ENCODE measurements at regions not wholly inside any gene's neighbourhood (a gene's known extent, or its start where the extent isn't known, plus 50 kb on each side); places are given as distances from the start of the nearest gene placed in this dataset.

DNA sequence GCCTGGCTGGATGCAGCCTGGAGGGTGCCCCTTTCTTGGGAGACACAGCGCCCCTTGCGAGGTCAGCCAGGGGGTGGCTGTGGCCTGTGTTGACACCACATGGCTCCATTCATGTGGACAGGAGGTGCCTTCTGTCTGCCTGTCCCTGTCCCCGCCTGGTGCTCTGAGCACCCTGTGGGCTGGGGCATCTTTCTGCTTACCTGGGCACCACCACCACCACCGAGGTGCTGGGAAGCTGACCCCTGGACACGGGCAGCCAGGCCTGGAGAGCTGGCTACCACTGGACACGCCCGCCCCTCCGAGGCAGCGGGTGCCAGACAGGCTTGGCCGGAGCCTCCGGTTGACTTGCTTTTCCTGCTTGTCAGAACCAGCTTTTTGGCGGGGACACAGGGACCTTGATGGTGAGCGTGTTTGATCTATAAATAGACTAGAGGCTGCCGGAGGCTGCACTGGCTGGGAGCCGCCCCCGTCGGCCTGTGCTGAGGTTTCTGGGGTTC lies 121.3 kb upstream of the GSE1 start (continued):
- no peak for TF ChIP-seq ZBTB33 (CRISPR knock-in tag; IDR thresholded peaks at IDR 0.05)
- peak; percentile 77; the same call in 1 of the 2 replicates for TF ChIP-seq ZBTB20 (CRISPR knock-in tag; IDR thresholded peaks at IDR 0.05; ENCODE audit: borderline replicate concordance, low read depth)
- TF ChIP-seq FOXC1 (CRISPR knock-in tag; IDR thresholded peaks at IDR 0.05; ENCODE audit: borderline replicate concordance): 0 out of 2 replicates have a peak, but pooled peaks have one; percentile 7
- TF ChIP-seq, protein P1, sequence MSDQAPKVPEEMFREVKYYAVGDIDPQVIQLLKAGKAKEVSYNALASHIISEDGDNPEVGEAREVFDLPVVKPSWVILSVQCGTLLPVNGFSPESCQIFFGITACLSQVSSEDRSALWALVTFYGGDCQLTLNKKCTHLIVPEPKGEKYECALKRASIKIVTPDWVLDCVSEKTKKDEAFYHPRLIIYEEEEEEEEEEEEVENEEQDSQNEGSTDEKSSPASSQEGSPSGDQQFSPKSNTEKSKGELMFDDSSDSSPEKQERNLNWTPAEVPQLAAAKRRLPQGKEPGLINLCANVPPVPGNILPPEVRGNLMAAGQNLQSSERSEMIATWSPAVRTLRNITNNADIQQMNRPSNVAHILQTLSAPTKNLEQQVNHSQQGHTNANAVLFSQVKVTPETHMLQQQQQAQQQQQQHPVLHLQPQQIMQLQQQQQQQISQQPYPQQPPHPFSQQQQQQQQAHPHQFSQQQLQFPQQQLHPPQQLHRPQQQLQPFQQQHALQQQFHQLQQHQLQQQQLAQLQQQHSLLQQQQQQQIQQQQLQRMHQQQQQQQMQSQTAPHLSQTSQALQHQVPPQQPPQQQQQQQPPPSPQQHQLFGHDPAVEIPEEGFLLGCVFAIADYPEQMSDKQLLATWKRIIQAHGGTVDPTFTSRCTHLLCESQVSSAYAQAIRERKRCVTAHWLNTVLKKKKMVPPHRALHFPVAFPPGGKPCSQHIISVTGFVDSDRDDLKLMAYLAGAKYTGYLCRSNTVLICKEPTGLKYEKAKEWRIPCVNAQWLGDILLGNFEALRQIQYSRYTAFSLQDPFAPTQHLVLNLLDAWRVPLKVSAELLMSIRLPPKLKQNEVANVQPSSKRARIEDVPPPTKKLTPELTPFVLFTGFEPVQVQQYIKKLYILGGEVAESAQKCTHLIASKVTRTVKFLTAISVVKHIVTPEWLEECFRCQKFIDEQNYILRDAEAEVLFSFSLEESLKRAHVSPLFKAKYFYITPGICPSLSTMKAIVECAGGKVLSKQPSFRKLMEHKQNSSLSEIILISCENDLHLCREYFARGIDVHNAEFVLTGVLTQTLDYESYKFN (CRISPR knock-in tag; conservative IDR thresholded peaks at IDR 0.05): no peak; the same call in 1 of the 2 replicates
- TF ChIP-seq PRPF4 (IDR thresholded peaks at IDR 0.05; ENCODE audit: low read depth, low read length, poor library complexity, severe bottlenecking): no peak
- TF ChIP-seq, protein P2, sequence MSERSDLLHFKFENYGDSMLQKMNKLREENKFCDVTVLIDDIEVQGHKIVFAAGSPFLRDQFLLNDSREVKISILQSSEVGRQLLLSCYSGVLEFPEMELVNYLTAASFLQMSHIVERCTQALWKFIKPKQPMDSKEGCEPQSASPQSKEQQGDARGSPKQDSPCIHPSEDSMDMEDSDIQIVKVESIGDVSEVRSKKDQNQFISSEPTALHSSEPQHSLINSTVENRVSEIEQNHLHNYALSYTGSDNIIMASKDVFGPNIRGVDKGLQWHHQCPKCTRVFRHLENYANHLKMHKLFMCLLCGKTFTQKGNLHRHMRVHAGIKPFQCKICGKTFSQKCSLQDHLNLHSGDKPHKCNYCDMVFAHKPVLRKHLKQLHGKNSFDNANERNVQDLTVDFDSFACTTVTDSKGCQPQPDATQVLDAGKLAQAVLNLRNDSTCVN (CRISPR knock-in tag; IDR thresholded peaks at IDR 0.05; ENCODE audit: borderline replicate concordance): no peak
- peak; percentile 22; the same call in 1 of the 2 replicates for TF ChIP-seq KDM2A (CRISPR knock-in tag; IDR thresholded peaks at IDR 0.05; ENCODE audit: borderline replicate concordance, low read depth)
- TF ChIP-seq, protein P3, sequence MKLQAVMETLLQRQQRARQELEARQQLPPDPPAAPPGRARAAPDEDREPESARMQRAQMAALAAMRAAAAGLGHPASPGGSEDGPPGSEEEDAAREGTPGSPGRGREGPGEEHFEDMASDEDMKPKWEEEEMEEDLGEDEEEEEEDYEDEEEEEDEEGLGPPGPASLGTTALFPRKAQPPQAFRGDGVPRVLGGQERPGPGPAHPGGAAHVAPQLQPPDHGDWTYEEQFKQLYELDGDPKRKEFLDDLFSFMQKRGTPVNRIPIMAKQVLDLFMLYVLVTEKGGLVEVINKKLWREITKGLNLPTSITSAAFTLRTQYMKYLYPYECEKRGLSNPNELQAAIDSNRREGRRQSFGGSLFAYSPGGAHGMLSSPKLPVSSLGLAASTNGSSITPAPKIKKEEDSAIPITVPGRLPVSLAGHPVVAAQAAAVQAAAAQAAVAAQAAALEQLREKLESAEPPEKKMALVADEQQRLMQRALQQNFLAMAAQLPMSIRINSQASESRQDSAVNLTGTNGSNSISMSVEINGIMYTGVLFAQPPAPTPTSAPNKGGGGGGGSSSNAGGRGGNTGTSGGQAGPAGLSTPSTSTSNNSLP (IDR thresholded peaks at IDR 0.05; ENCODE audit: low read depth, low read length): no peak
- no peak for TF ChIP-seq REXO4 (CRISPR knock-in tag; IDR thresholded peaks at IDR 0.05; ENCODE audit: borderline replicate concordance)
- TF ChIP-seq ZBTB46 (CRISPR knock-in tag; IDR thresholded peaks at IDR 0.05; ENCODE audit: borderline replicate concordance): 0 out of 2 replicates have a peak, but pooled peaks have one; percentile 68
- peak; percentile 56; the same call in 1 of the 2 replicates for TF ChIP-seq ZNF546 (CRISPR knock-in tag; conservative IDR thresholded peaks at IDR 0.05)
- TF ChIP-seq RBM22 (optimal IDR thresholded peaks at IDR 0.05; ENCODE audit: low read length): no peak
- TF ChIP-seq MED1 (CRISPR knock-in tag; IDR thresholded peaks at IDR 0.05): 0 out of 2 replicates have a peak, but pooled peaks have one; percentile 28
- TF ChIP-seq, protein P4, sequence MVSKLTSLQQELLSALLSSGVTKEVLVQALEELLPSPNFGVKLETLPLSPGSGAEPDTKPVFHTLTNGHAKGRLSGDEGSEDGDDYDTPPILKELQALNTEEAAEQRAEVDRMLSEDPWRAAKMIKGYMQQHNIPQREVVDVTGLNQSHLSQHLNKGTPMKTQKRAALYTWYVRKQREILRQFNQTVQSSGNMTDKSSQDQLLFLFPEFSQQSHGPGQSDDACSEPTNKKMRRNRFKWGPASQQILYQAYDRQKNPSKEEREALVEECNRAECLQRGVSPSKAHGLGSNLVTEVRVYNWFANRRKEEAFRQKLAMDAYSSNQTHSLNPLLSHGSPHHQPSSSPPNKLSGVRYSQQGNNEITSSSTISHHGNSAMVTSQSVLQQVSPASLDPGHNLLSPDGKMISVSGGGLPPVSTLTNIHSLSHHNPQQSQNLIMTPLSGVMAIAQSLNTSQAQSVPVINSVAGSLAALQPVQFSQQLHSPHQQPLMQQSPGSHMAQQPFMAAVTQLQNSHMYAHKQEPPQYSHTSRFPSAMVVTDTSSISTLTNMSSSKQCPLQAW (CRISPR knock-in tag; IDR thresholded peaks at IDR 0.05): no peak
- no peak for TF ChIP-seq ZNF674 (CRISPR knock-in tag; IDR thresholded peaks at IDR 0.05; ENCODE audit: low read depth)
- 0 out of 2 replicates have a peak, but pooled peaks have one; percentile 11 for TF ChIP-seq ERF (CRISPR knock-in tag; IDR thresholded peaks at IDR 0.05)
- no peak for TF ChIP-seq HNRNPUL1 (IDR thresholded peaks at IDR 0.05; ENCODE audit: low read depth, low read length)
